H1 (cell line): ENCODE measurements at regions not wholly inside any gene's neighbourhood (a gene's known extent, or its start where the extent isn't known, plus 50 kb on each side); places are given as distances from the start of the nearest gene placed in this dataset.
A peak's percentile ranks its signal among the peaks of the same experiment; 100 is the strongest.

Source experiments
- CTCF ChIA-PET: fragments of 300-600 bp; sonication (Branson Sonifier 250); formaldehyde crosslinking; loops from one replicate; lab custom pipeline; 2021; ENCODE audit not compliant: partially characterized antibody; lab: Charles Lee
- POLR2A ChIA-PET: fragments of 300-600 bp; sonication (Branson Sonifier 250); formaldehyde crosslinking; loops from one replicate; lab custom pipeline; 2021; ENCODE audit warnings: inconsistent platforms; ENCODE audit not compliant: partially characterized antibody; lab: Charles Lee
- DNase-seq, 2 experiments: peaks; one replicate each; pipeline versions ENCODE4 v3.0.0 to v3.0.0-alpha.2; 2010 to 2022; ENCODE audit warnings: low spot score in 2 of 2, low read depth in 1 of 2, mixed read lengths in 1 of 2
- FAIRE-seq: peaks from 2 replicates; lab custom pipeline; 2011; peaks lifted over from hg19 to GRCh38; lab: Jason Lieb, UNC
- H2AFZ ChIP-seq: 2 replicates; pipeline ENCODE4 v1.8.1; 2012; ENCODE audit warnings: low read length, inconsistent platforms
- H2AK5ac ChIP-seq: 2 replicates; pipeline ENCODE4 v1.6.1; 2013; ENCODE audit warnings: low read depth, low read length
- H2BK120ac ChIP-seq: replicated peaks from 2 replicates; pipeline ENCODE3; 2013; ENCODE audit warnings: low read depth, low read length, inconsistent platforms
- H2BK12ac ChIP-seq: 2 replicates; pipeline ENCODE4 v1.6.1; 2013; ENCODE audit warnings: low read depth, low read length
- H2BK15ac ChIP-seq: 2 replicates; pipeline ENCODE4 v1.6.1; 2013; ENCODE audit warnings: low read length
- H2BK20ac ChIP-seq: 2 replicates; pipeline ENCODE4 v1.6.1; 2013; ENCODE audit warnings: low read length
- H2BK5ac ChIP-seq: 2 replicates; pipeline ENCODE4 v1.6.1; 2013; ENCODE audit warnings: low read depth, low read length
- H3K14ac ChIP-seq: 2 replicates; pipeline ENCODE4 v1.6.1; 2013; ENCODE audit warnings: inconsistent platforms; ENCODE audit not compliant: insufficient read length
- H3K18ac ChIP-seq: 2 replicates; pipeline ENCODE4 v1.6.1; 2013; ENCODE audit warnings: low read length; ENCODE audit errors: extremely low read depth
- H3K23ac ChIP-seq: 2 replicates; pipeline ENCODE4 v1.6.1; 2013; ENCODE audit warnings: inconsistent platforms; ENCODE audit not compliant: insufficient read length
- H3K23me2 ChIP-seq: 2 replicates; pipeline ENCODE4 v1.6.1; 2013; ENCODE audit warnings: low read depth, low read length
- H3K27ac ChIP-seq: 2 replicates; pipeline ENCODE4 v1.6.1; 2011; ENCODE audit warnings: low read depth, low read length, inconsistent platforms
- H3K27me3 ChIP-seq, 4 experiments: replicated peaks in 1 of 4; 1 replicate in 1 of 4; 2 replicates in 3 of 4; pipeline versions ENCODE4 v1.6.1 to v1.8.1; 2011 to 2013; ENCODE audit warnings: low read length in 3 of 4, mild to moderate bottlenecking in 3 of 4, inconsistent platforms in 2 of 4, mixed read lengths in 2 of 4, moderate library complexity in 1 of 4; ENCODE audit not compliant: control insufficient read depth in 3 of 4, insufficient read depth in 3 of 4; ENCODE audit errors: extremely low read depth in 1 of 4
- H3K36me3 ChIP-seq, 4 experiments: 2 replicates each; pipeline versions ENCODE4 v1.6.1 to v1.8.1; 2011 to 2013; ENCODE audit warnings: mild to moderate bottlenecking in 4 of 4, low read length in 3 of 4, moderate library complexity in 2 of 4, control low read depth in 1 of 4, inconsistent platforms in 1 of 4; ENCODE audit not compliant: insufficient read depth in 4 of 4, control insufficient read depth in 2 of 4
- H3K4ac ChIP-seq: replicated peaks from 2 replicates; pipeline ENCODE3; 2013; ENCODE audit warnings: low read length, low read depth, mixed read lengths, inconsistent platforms; ENCODE audit not compliant: insufficient read length
- H3K4me1 ChIP-seq, 4 experiments: replicated peaks in 1 of 4; 1 replicate in 1 of 4; 2 replicates in 3 of 4; pipeline versions ENCODE4 v1.6.1 to v1.8.1; 2011 to 2013; ENCODE audit warnings: low read length in 3 of 4, inconsistent platforms in 2 of 4, mixed read lengths in 1 of 4; ENCODE audit not compliant: insufficient read depth in 4 of 4, control insufficient read depth in 3 of 4
- H3K4me2 ChIP-seq, 2 experiments: 2 replicates each; pipeline versions ENCODE4 v1.6.1 to v1.8.1; 2011 to 2013; ENCODE audit warnings: low read depth in 2 of 2, low read length in 2 of 2, control low read depth in 1 of 2, inconsistent platforms in 1 of 2, mild to moderate bottlenecking in 1 of 2; ENCODE audit not compliant: insufficient read depth in 1 of 2
- H3K4me3 ChIP-seq, 4 experiments: fragments of 200-600, 300-600 bp in 1 of 4; sonication (generic), shearing (Covaris generic), sonication (Bioruptor Twin) in 1 of 4; 2 replicates each; pipeline versions ENCODE4 v1.5.1 to v1.8.1; 2011 to 2016; ENCODE audit warnings: low read length in 4 of 4, low read depth in 3 of 4, control low read depth in 2 of 4, inconsistent platforms in 2 of 4, mild to moderate bottlenecking in 2 of 4, mixed read lengths in 1 of 4, moderate library complexity in 1 of 4; ENCODE audit not compliant: insufficient read depth in 2 of 4; ENCODE audit errors: extremely low read depth in 1 of 4
- H3K56ac ChIP-seq: replicated peaks from 2 replicates; pipeline ENCODE3; 2013; ENCODE audit warnings: low read depth, mild to moderate bottlenecking, mixed read lengths, low read length, inconsistent platforms; ENCODE audit not compliant: insufficient read length
- H3K79me1 ChIP-seq: 2 replicates; pipeline ENCODE4 v1.6.1; 2013; ENCODE audit warnings: low read depth, low read length, control low read depth
- H3K79me2 ChIP-seq, 2 experiments: 2 replicates each; pipeline versions ENCODE4 v1.6.1 to v1.8.1; 2012 to 2013; ENCODE audit warnings: low read length in 2 of 2, mild to moderate bottlenecking in 2 of 2, inconsistent platforms in 1 of 2; ENCODE audit not compliant: insufficient read depth in 2 of 2, control insufficient read depth in 1 of 2
- H3K9ac ChIP-seq, 4 experiments: replicated peaks in 1 of 4; 1 replicate in 1 of 4; 2 replicates in 3 of 4; pipeline versions ENCODE4 v1.6.1 to v1.8.1; 2011 to 2013; ENCODE audit warnings: low read depth in 3 of 4, low read length in 3 of 4, control low read depth in 2 of 4, mild to moderate bottlenecking in 2 of 4, moderate library complexity in 2 of 4, inconsistent platforms in 1 of 4; ENCODE audit errors: extremely low read depth in 1 of 4
- H3K9me3 ChIP-seq, 2 experiments: 2 replicates each; pipeline versions ENCODE4 v1.6.1 to v1.8.1; 2012 to 2013; ENCODE audit warnings: mild to moderate bottlenecking in 2 of 2, moderate library complexity in 2 of 2, control low read depth in 1 of 2, inconsistent platforms in 1 of 2, low read depth in 1 of 2, low read length in 1 of 2, mixed read lengths in 1 of 2; ENCODE audit not compliant: insufficient read depth in 2 of 2
- H4K20me1 ChIP-seq, 2 experiments: replicated peaks in 1 of 2; 2 replicates each; pipeline versions ENCODE3 to v1.8.1; 2011 to 2013; ENCODE audit warnings: inconsistent platforms in 2 of 2, low read length in 2 of 2, mild to moderate bottlenecking in 1 of 2; ENCODE audit not compliant: insufficient read depth in 2 of 2, control insufficient read depth in 1 of 2
- H4K5ac ChIP-seq: 2 replicates; pipeline ENCODE4 v1.6.1; 2013; ENCODE audit warnings: low read length, low read depth, mixed read lengths, inconsistent platforms; ENCODE audit not compliant: insufficient read length
- H4K8ac ChIP-seq: 2 replicates; pipeline ENCODE4 v1.8.0; 2013; ENCODE audit warnings: mild to moderate bottlenecking, moderate library complexity, low read length, inconsistent platforms; ENCODE audit not compliant: insufficient read depth; ENCODE audit errors: extremely low read depth
- H4K91ac ChIP-seq: replicated peaks from 2 replicates; pipeline ENCODE3; 2013; ENCODE audit warnings: low read length, mixed read lengths, inconsistent platforms; ENCODE audit not compliant: insufficient read length
- ASH2L ChIP-seq: fragments of 200-600, 300-600 bp; sonication (generic); IDR thresholded peaks from one replicate; pipeline ENCODE4 v1.7.1; 2017; ENCODE audit warnings: low read length
- CBX8 ChIP-seq: fragments of 300-800, 300-1000 bp; sonication (generic); IDR thresholded peaks from 2 replicates; pipeline ENCODE4 v1.7.1; 2016; ENCODE audit warnings: low read depth, low read length, borderline replicate concordance
- CHD1 ChIP-seq: IDR thresholded peaks from 2 replicates; pipeline ENCODE4 v1.6.1; 2012; ENCODE audit warnings: low read depth, low read length, improper control_type of control experiment
- CREB1 ChIP-seq: IDR thresholded peaks from 2 replicates; pipeline ENCODE4 v1.6.1; 2012; ENCODE audit warnings: inconsistent platforms
- JUN ChIP-seq: IDR thresholded peaks from 2 replicates; pipeline ENCODE4 v1.6.1; 2011; ENCODE audit warnings: low read depth, mild to moderate bottlenecking, improper control_type of control experiment, low read length
- JUND ChIP-seq: IDR thresholded peaks from 2 replicates; pipeline ENCODE4 v1.6.1; 2011; ENCODE audit warnings: mild to moderate bottlenecking, improper control_type of control experiment, low read length
- PHF8 ChIP-seq: fragments of 200-600 bp; sonication (generic); conservative IDR thresholded peaks from 2 replicates; pipeline ENCODE4 v1.7.1; 2012; ENCODE audit warnings: low read depth, mild to moderate bottlenecking, inconsistent platforms, low read length, moderate library complexity
- POLR2AphosphoS5 ChIP-seq: IDR thresholded peaks from 2 replicates; pipeline ENCODE4 v1.6.1; 2011; ENCODE audit warnings: low read depth, low read length
- SP4 ChIP-seq: IDR thresholded peaks from 2 replicates; pipeline ENCODE4 v1.6.1; 2012; ENCODE audit warnings: low read length, inconsistent platforms
- SRF ChIP-seq: IDR thresholded peaks from 2 replicates; pipeline ENCODE4 v1.6.1; 2011; ENCODE audit warnings: mild to moderate bottlenecking, low read depth, low read length, moderate library complexity
- TAF7 ChIP-seq: optimal IDR thresholded peaks from 2 replicates; pipeline ENCODE3; 2011; ENCODE audit warnings: low read depth, mild to moderate bottlenecking, inconsistent platforms, low read length, moderate library complexity, borderline replicate concordance
- TBP ChIP-seq: IDR thresholded peaks from 2 replicates; pipeline ENCODE4 v1.6.1; 2011; ENCODE audit warnings: low read depth, low read length, improper control_type of control experiment
- WGBS, 2 experiments: shearing (Covaris generic) in 1 of 2; methylation state at CpG; one replicate each; pipeline versions ENCODE4 v1.1.6 to v1.1.7; 2013 to 2015; ENCODE audit warnings: low lambda C conversion rate in 2 of 2, mixed read lengths in 2 of 2, inconsistent platforms in 1 of 2, low coverage in 1 of 2, missing lambda C conversion rate in 1 of 2; ENCODE audit not compliant: insufficient replicate concordance in 2 of 2, insufficient coverage in 1 of 2, insufficient read length in 1 of 2; ENCODE audit errors: extremely low coverage in 1 of 2, missing lambda C conversion rate in 1 of 2; 5-methylcytosine and 5-hydroxymethylcytosine counted together
- TF ChIP-seq, protein P1 (sequence below): IDR thresholded peaks from 2 replicates; pipeline ENCODE4 v1.6.1; 2011; ENCODE audit warnings: low read length, improper control_type of control experiment

GRCh38 chr12:86367137-86367536 is 110.9 kb upstream of the MGAT4C start:
- WGBS, 2 experiments, result 93% methylated on average over 2 of the region's 2 CpGs; no CpG with 5 or more reads in 1 of the 2 experiments
- Histone ChIP-seq H2AFZ (peak overlapping the region; percentile 85; the same call in 1 of the 2 replicates), H3K4me3 (no peak overlapping the region)
- no peak for TF ChIP-seq JUND
- TF ChIP-seq CHD1, result no peak
- no peak for TF ChIP-seq TAF7
- TF ChIP-seq TBP, result no peak
- TF ChIP-seq SP4, result no peak
- TF ChIP-seq JUN, result no peak
- no peak for TF ChIP-seq CREB1
- no peak for TF ChIP-seq PHF8
- no peak for TF ChIP-seq POLR2AphosphoS5
- TF ChIP-seq SRF, result no peak
- TF ChIP-seq ASH2L, result no peak
- TF ChIP-seq, protein P1, sequence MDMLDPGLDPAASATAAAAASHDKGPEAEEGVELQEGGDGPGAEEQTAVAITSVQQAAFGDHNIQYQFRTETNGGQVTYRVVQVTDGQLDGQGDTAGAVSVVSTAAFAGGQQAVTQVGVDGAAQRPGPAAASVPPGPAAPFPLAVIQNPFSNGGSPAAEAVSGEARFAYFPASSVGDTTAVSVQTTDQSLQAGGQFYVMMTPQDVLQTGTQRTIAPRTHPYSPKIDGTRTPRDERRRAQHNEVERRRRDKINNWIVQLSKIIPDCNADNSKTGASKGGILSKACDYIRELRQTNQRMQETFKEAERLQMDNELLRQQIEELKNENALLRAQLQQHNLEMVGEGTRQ, result no peak
- TF ChIP-seq CBX8, result no peak

More at GRCh38 chr12:86367137-86367536, 110.9 kb upstream of the MGAT4C start:
- Histone ChIP-seq H2BK12ac (no peak overlapping the region), H4K5ac (no peak overlapping the region), H2BK5ac (no peak overlapping the region), H3K14ac (no peak overlapping the region), H3K56ac (no peak overlapping the region), H4K20me1 (no peaks in the 10 kb centered on the region), H3K9ac (no peak overlapping the region), H4K8ac (no peak overlapping the region), H3K4me2 (no peak overlapping the region), H3K4me1 (no peaks in the 10 kb centered on the region), H3K23me2 (no peaks in the 10 kb centered on the region), H3K79me2 (no peaks in the 10 kb centered on the region), H3K27me3 (no peaks in the 10 kb centered on the region), H2BK15ac (no peak overlapping the region), H3K23ac (no peak overlapping the region), H3K18ac (no peak overlapping the region), H3K79me1 (no peaks in the 10 kb centered on the region), H3K4ac (no peak overlapping the region), H2BK120ac (no peak overlapping the region), H2AK5ac (no peak overlapping the region), H3K9me3 (no peaks in the 10 kb centered on the region), H3K36me3 (no peaks in the 10 kb centered on the region), H2BK20ac (no peak overlapping the region), H3K27ac (no peak overlapping the region), H4K91ac (no peak overlapping the region)
- DNase-seq (no peak), FAIRE-seq (no peak)
- ChIA-PET CTCF (no interaction called here), POLR2A (no interaction called here)
